Pancreas (tissue), 10 donors: ENCODE measurements at regions not wholly inside any gene's neighbourhood (a gene's known extent, or its start where the extent isn't known, plus 50 kb on each side); places are given as distances from the start of the nearest gene placed in this dataset.

Experiments used
- ATAC-seq, 4 donors: fragments of 200-7000 bp; cut with Tn5 transposase; one replicate each; pipeline versions ENCODE4 v1.8.0 to v1.9.1; 2020; ENCODE audit warnings: mild to moderate bottlenecking in 4 of 4, moderate library complexity in 4 of 4
- DNase-seq, 6 donors: peaks; one replicate each; pipeline ENCODE4 v3.0.0-alpha.2; 2020
- FAIRE-seq: peaks from 2 replicates; lab custom pipeline; 2012; peaks lifted over from hg19 to GRCh38; lab: Jason Lieb, UNC
- H3K27ac ChIP-seq, 4 donors: fragments of 200-600 bp; sonication (generic); 1 replicate in 3 of 4; 2 replicates in 1 of 4; pipeline versions ENCODE4 v1.5.0 to v1.8.0; 2020
- H3K27me3 ChIP-seq, 4 donors: fragments of 200-600 bp; one replicate each; pipeline ENCODE4 v1.8.0; 2021
- H3K36me3 ChIP-seq, 3 donors: fragments of 200-600 bp; sonication (generic) in 1 of 3; one replicate each; pipeline versions ENCODE4 v1.5.0 to v1.8.0; 2020 to 2021
- H3K4me1 ChIP-seq, 3 donors: fragments of 200-600 bp; one replicate each; pipeline ENCODE4 v1.8.0; 2021
- H3K4me3 ChIP-seq, 4 donors: fragments of 200-600 bp; sonication (generic) in 2 of 4; one replicate each; pipeline versions ENCODE4 v1.5.0 to v1.8.0; 2020 to 2021
- H3K9me3 ChIP-seq, 4 donors: fragments of 200-600 bp; one replicate each; pipeline ENCODE4 v1.8.0; 2021
- CTCF ChIP-seq, 4 donors: fragments of 200-600 bp; sonication (generic) in 3 of 4; IDR thresholded peaks; one replicate each; pipeline versions ENCODE4 v1.5.0 to v1.8.0; 2021; ENCODE audit warnings: antibody characterized with exemption in 4 of 4
- WGBS, 2 donors: extraction: QIAGEN DNeasy Blood & Tissue Kit; methylation state at CpG; one replicate each; pipeline ENCODE4 v1.1.7; 2013; 5-methylcytosine and 5-hydroxymethylcytosine counted together
- intact Hi-C, 3 donors: fragments of 100-400 bp; cut with DNase I; formaldehyde crosslinking; loops; one replicate each; pipeline versions ENCODE4 v1.11.1 to v1.14.2; 2022
- donor health status: healthy with polysubstance abuse.
- donor health status: DM: no; HTN: no; CAD: no; lungs with moderate emphysema.
- donor health status: DM: no; HTN: no; CAD: no.
- donor health status: control.
- donor health status: control.
- donor health status: Bipolar disorder and iron deficiency.
- donor health status: DM: yes; HTN: yes; CAD: no.
- donor health status: DM: no; HTN: no; CAD: no.
- donor health status: DM: no; HTN: no; CAD: no.
- donor health status: DM: yes; HTN: yes; CAD: no.

DNA sequence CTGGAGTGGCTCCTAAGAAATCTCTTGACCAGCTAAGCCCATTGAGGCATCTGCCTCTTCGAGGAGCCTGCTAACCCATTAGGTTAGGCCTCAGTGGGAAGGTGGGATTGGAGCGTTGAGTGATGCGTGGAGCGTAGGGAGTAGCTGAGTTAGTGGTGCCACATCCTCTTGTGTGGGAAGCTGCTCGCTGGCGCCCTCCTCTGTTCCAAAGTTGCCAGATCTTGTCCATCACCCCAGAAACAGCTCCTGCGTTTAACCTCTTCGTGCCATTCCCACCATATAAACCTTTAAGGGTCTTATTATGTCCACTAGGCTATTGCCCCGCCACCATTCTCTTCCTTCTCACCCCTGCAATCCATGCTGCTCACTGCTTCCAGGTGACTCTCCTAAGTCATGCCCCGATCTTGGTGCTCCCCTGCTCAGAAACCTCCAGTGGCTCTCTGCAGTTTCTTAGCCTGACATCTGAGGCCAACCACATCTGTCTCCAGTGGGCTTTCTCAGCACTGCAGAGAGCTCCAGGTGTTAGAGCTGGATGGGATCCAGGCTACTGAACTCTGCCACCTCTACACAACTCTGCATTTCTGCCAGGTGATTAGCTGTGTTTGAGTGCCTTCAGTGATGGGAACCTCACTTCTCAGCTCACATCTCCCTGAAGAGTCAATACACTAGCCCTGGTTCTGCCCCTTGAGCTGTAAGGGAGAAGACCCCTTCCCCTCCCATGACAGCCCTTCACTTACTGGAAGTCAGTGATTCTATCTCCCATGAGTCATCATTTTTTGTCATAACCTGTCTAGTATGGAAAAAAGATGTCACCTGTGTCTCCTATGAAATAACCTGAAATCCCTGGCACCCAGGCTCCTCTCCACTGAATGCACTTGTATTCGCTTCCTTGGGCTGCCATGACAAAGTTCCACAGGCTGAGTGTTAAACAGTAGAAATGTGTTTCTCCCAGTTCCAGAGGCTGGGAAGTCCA is 65.0 kb upstream of the FGFR2 start:
- Histone ChIP-seq H3K27ac (no peak overlapping the region), H3K9me3 (no peaks in the 10 kb centered on the region), H3K4me1 (peaks cover 0 to 3% (median 0%) of the 10 kb centered on the region in 3 donors), H3K27me3 (no peaks in the 10 kb centered on the region), H3K4me3 (no peak overlapping the region), H3K36me3 (no peaks in the 10 kb centered on the region)
- 57 to 58% methylated on average over 11 of the region's 11 CpGs for WGBS, 2 donors
- no peak for ATAC-seq
- no peak for FAIRE-seq
- intact Hi-C loops, result no loop called here
- no peak for DNase-seq
- no peak for TF ChIP-seq CTCF (IDR thresholded peaks at IDR 0.05)

- no peaks in the 10 kb centered on the region for H3K4me1 ChIP-seq
- no peaks in the 10 kb centered on the region for H3K9me3 ChIP-seq
- WGBS, 2 donors, result 73 to 84% methylated on average over 13 of the region's 13 CpGs
- no peaks in the 10 kb centered on the region for H3K36me3 ChIP-seq
- ATAC-seq (no peak), DNase-seq (no peak), FAIRE-seq (no peak)
- H3K27ac ChIP-seq, result no peak overlapping the region
- no peak overlapping the region for H3K4me3 ChIP-seq
- no peak for TF ChIP-seq CTCF (IDR thresholded peaks at IDR 0.05)
- intact Hi-C loops, result no loop called here
- no peaks in the 10 kb centered on the region for H3K27me3 ChIP-seq
Measured at GRCh38 chr10:121662531-121662930, 64.3 kb upstream of the FGFR2 start.

GRCh38 chr10:121661451-121661851 is 63.2 kb upstream of the FGFR2 start:
- Histone ChIP-seq H3K9me3 (no peaks in the 10 kb centered on the region), H3K4me3 (no peak overlapping the region), H3K27ac (no peak overlapping the region), H3K36me3 (no peaks in the 10 kb centered on the region), H3K4me1 (no peaks in the 10 kb centered on the region), H3K27me3 (no peaks in the 10 kb centered on the region)
- WGBS, 2 donors, result 79 to 89% methylated on average over 14 of the region's 14 CpGs
- DNase-seq (no peak), FAIRE-seq (no peak), ATAC-seq (no peak)
- intact Hi-C loops, result no loop called here
- no peak for TF ChIP-seq CTCF (IDR thresholded peaks at IDR 0.05)

DNA sequence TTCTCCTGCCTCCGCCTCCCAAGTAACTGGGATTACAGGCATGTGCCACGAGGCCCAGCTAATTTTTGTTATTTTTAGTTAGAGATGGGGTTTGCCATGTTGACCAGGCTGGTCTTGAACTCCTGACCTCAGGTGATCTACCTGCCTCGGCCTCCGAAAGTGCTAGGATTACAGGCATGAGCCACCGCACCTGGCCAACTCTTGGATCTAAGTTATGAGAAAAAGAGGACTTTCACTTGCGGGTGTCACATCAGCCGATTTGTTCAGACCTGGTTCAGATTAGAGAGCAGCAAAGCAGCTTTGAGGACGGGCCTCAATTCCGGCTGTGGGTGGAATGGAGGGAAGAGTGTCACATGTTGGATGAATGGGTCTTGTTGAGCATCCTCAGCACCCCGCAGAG is 61.0 kb upstream of the FGFR2 start:
- DNase-seq (no peak), ATAC-seq (no peak), FAIRE-seq (no peak)
- Histone ChIP-seq H3K9me3 (no peaks in the 10 kb centered on the region), H3K4me1 (no peaks in the 10 kb centered on the region), H3K27me3 (no peaks in the 10 kb centered on the region), H3K4me3 (no peak overlapping the region), H3K27ac (no peak overlapping the region), H3K36me3 (no peaks in the 10 kb centered on the region)
- TF ChIP-seq CTCF (IDR thresholded peaks at IDR 0.05), result no peak
- intact Hi-C loops, result no loop called here
- 81 to 86% methylated on average over 10 of the region's 10 CpGs for WGBS, 2 donors

DNA sequence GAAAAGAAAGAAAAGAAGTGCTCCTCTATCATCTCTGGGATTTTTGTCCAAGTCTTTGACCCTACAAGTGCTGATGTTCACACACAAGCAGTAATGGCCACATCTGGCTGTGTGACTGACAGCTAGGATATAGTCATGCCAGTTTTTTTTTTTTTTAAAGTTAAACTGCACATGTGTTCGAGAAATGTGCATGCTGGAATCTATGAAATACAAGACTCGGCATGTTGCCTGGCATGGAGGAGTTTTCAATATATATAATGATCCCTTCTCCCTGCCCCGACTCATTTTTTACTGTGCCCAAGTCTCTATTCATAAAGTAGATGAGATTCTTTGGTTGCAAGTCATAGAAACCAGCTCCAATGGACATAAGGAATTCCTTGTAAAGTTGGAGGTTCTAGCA is 60.4 kb upstream of the FGFR2 start:
- DNase-seq (no peak), FAIRE-seq (no peak), ATAC-seq (no peak)
- Histone ChIP-seq H3K36me3 (no peaks in the 10 kb centered on the region), H3K4me1 (no peaks in the 10 kb centered on the region), H3K27me3 (no peaks in the 10 kb centered on the region), H3K4me3 (no peak overlapping the region), H3K27ac (no peak overlapping the region), H3K9me3 (no peaks in the 10 kb centered on the region)
- no peak for TF ChIP-seq CTCF (IDR thresholded peaks at IDR 0.05)
- intact Hi-C loops, result no loop called here
- 75 to 88% methylated on average over 3 of the region's 3 CpGs for WGBS, 2 donors
